ENCODE measurements at regions not wholly inside any gene's neighbourhood (a gene's known extent, or its start where the extent isn't known, plus 50 kb on each side); places are given as distances from the start of the nearest gene placed in this dataset.

DNA sequence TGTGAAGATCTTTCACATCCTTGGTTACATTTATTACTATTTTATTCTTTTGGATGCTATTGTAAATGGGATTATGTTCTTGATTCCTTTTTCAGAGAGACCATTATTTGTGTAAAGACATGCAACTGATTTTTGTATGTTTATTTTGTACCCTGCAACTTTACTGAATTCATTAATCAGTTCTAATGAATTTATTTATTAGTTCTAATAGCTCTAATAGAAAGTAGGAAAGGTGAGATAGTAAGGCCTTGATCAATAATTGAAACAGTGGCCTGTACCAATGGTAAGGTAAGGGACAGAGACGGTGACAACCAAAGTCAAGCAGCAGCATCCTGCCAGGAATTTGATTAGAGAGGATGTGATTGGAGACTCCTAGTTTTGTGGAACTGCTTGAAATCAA lies 224.1 kb downstream of the PHLDA1 start:
- TF ChIP-seq FOXP2 (optimal IDR thresholded peaks at IDR 0.05; ENCODE audit: borderline replicate concordance, extremely low read depth, extremely low read length, insufficient read depth) (no peak), POLR2AphosphoS5 (IDR thresholded peaks at IDR 0.05; ENCODE audit: low read depth, low read length) (no peak)

Measured in PFSK-1 (cell line).